HEK293 (cell line): ENCODE measurements at regions not wholly inside any gene's neighbourhood (a gene's known extent, or its start where the extent isn't known, plus 50 kb on each side); places are given as distances from the start of the nearest gene placed in this dataset.

Experiments
- CTCF ChIA-PET: fragments of 350-600 bp; formaldehyde crosslinking; extraction: SDS; loops from one replicate; lab custom pipeline; 2021; ENCODE audit warnings: antibody characterized with exemption; lab: Yijun Ruan, JAX
- POLR2A ChIA-PET: fragments of 300-600 bp; formaldehyde crosslinking; extraction: SDS; loops from one replicate; lab custom pipeline; 2020; ENCODE audit warnings: antibody characterized with exemption, inconsistent platforms; lab: Yijun Ruan, JAX
- H3K27ac ChIP-seq: fragments of 200-500 bp; sonication (Bioruptor generic); 2 replicates; pipeline ENCODE4 v1.5.1; 2014; ENCODE audit warnings: low read depth, low read length, control low read depth, inconsistent platforms; ENCODE audit errors: extremely low read depth
- H3K36me3 ChIP-seq, 2 experiments: fragments of 200-500 bp in 1 of 2; sonication (Bioruptor generic) in 1 of 2; 1 replicate in 1 of 2; 2 replicates in 1 of 2; pipeline ENCODE4 v1.5.1; 2014 to 2017; ENCODE audit warnings: inconsistent platforms in 2 of 2, low read length in 2 of 2; ENCODE audit not compliant: control insufficient read depth in 2 of 2, insufficient read depth in 1 of 2
- H3K4me1 ChIP-seq: fragments of 200-500 bp; sonication (Bioruptor generic); 2 replicates; pipeline ENCODE4 v1.5.1; 2014; ENCODE audit warnings: mild to moderate bottlenecking, low read length, inconsistent platforms; ENCODE audit not compliant: control insufficient read depth, insufficient read depth
- H3K4me3 ChIP-seq: 2 replicates; pipeline ENCODE4 v1.5.1; 2011; ENCODE audit warnings: low read depth, mild to moderate bottlenecking, control low read depth, low read length, moderate library complexity
- H3K9me3 ChIP-seq: fragments of 200-500 bp; sonication (Bioruptor generic); 2 replicates; pipeline ENCODE4 v1.5.1; 2014; ENCODE audit warnings: low read depth, low read length, inconsistent platforms; ENCODE audit not compliant: control insufficient read depth, insufficient read depth
- PRDM4 ChIP-seq: fragments of 450-650 bp; formaldehyde crosslinking; IDR thresholded peaks from 2 replicates; pipeline ENCODE4 v1.5.1; 2017; ENCODE audit warnings: missing biosample characterization, missing genetic modification characterization
- REST ChIP-seq: fragments of 450-650 bp; formaldehyde crosslinking; IDR thresholded peaks from 2 replicates; pipeline ENCODE4 v1.5.1; 2016; ENCODE audit warnings: missing biosample characterization, missing genetic modification characterization
- SETDB1 ChIP-seq: IDR thresholded peaks from one replicate; pipeline ENCODE4 v1.6.1; 2017; ENCODE audit warnings: mild to moderate bottlenecking, low read length, moderate library complexity, mixed read lengths; ENCODE audit not compliant: insufficient read length
- YY2 ChIP-seq: fragments of 450-650 bp; formaldehyde crosslinking; IDR thresholded peaks from 2 replicates; pipeline ENCODE4 v1.5.1; 2016; ENCODE audit warnings: missing biosample characterization, missing genetic modification characterization
- ZBTB10 ChIP-seq: fragments of 450-650 bp; formaldehyde crosslinking; IDR thresholded peaks from 2 replicates; pipeline ENCODE4 v1.5.1; 2016; ENCODE audit warnings: missing biosample characterization, missing genetic modification characterization
- ZBTB7A ChIP-seq: fragments of 450-650 bp; formaldehyde crosslinking; IDR thresholded peaks from 2 replicates; pipeline ENCODE4 v1.5.1; 2016; ENCODE audit warnings: low read depth, missing biosample characterization, missing genetic modification characterization
- ZNF114 ChIP-seq: fragments of 450-650 bp; formaldehyde crosslinking; IDR thresholded peaks from 2 replicates; pipeline ENCODE4 v1.5.0; 2017; ENCODE audit warnings: missing biosample characterization, missing genetic modification characterization
- ZNF133 ChIP-seq: fragments of 450-650 bp; formaldehyde crosslinking; IDR thresholded peaks from 2 replicates; pipeline ENCODE4 v1.5.1; 2016; ENCODE audit warnings: missing biosample characterization, missing genetic modification characterization
- ZNF239 ChIP-seq: fragments of 450-650 bp; formaldehyde crosslinking; IDR thresholded peaks from 2 replicates; pipeline ENCODE4 v1.5.1; 2016; ENCODE audit warnings: missing biosample characterization, missing genetic modification characterization
- ZNF280D ChIP-seq: fragments of 450-650 bp; formaldehyde crosslinking; IDR thresholded peaks from 2 replicates; pipeline ENCODE4 v1.5.1; 2016; ENCODE audit warnings: missing biosample characterization, missing genetic modification characterization
- ZNF335 ChIP-seq: fragments of 450-650 bp; formaldehyde crosslinking; conservative IDR thresholded peaks from 2 replicates; pipeline ENCODE4 v1.5.1; 2016; ENCODE audit warnings: missing biosample characterization, missing genetic modification characterization
- ZNF449 ChIP-seq: fragments of 450-650 bp; formaldehyde crosslinking; IDR thresholded peaks from 2 replicates; pipeline ENCODE4 v1.5.1; 2017; ENCODE audit warnings: missing biosample characterization, mild to moderate bottlenecking, missing genetic modification characterization, moderate library complexity
- ZNF48 ChIP-seq: fragments of 450-650 bp; formaldehyde crosslinking; IDR thresholded peaks from 2 replicates; pipeline ENCODE4 v1.5.1; 2016; ENCODE audit warnings: missing biosample characterization, missing genetic modification characterization
- ZNF501 ChIP-seq: fragments of 450-650 bp; formaldehyde crosslinking; IDR thresholded peaks from 2 replicates; pipeline ENCODE4 v1.5.1; 2016; ENCODE audit warnings: missing biosample characterization, missing genetic modification characterization
- ZNF513 ChIP-seq: fragments of 450-650 bp; IDR thresholded peaks from 2 replicates; pipeline ENCODE4 v1.5.1; 2018; ENCODE audit warnings: missing biosample characterization, missing genetic modification characterization
- ZNF544 ChIP-seq: fragments of 450-650 bp; formaldehyde crosslinking; IDR thresholded peaks from 2 replicates; pipeline ENCODE4 v1.5.0; 2017; ENCODE audit warnings: missing biosample characterization, missing genetic modification characterization
- ZSCAN4 ChIP-seq: fragments of 450-650 bp; formaldehyde crosslinking; IDR thresholded peaks from 2 replicates; pipeline ENCODE4 v1.5.1; 2017; ENCODE audit warnings: missing biosample characterization, missing genetic modification characterization

GRCh38 chr9:84442712-84443111 is 102.2 kb upstream of the SLC28A3 start:
- ChIA-PET POLR2A (interaction anchor here (0.6 kb wide), 1 partner anchor 24 kb away, joined by 3 read pairs; no protein-coding TSS in a partner anchor), CTCF (interaction anchor here (0.6 kb wide), 1 partner anchor 890 kb away, joined by 3 read pairs; no protein-coding TSS in a partner anchor)
- TF ChIP-seq ZBTB10 (no peak), ZNF513 (no peak), ZNF133 (tag by site-specific recombination) (no peak), ZNF280D (tag by site-specific recombination) (no peak), SETDB1 (no peak), ZNF544 (tag by site-specific recombination) (no peak), REST (no peak), ZNF48 (tag by site-specific recombination) (no peak), ZNF335 (tag by site-specific recombination) (no peak), ZBTB7A (tag by site-specific recombination) (no peak), ZNF449 (tag by site-specific recombination) (no peak), PRDM4 (tag by site-specific recombination) (no peak), ZNF239 (tag by site-specific recombination) (no peak), ZNF501 (tag by site-specific recombination) (no peak), YY2 (no peak), ZNF114 (tag by site-specific recombination) (no peak), ZSCAN4 (tag by site-specific recombination) (no peak)
- no peaks in the 10 kb centered on the region for H3K4me1 ChIP-seq
- no peak overlapping the region for H3K27ac ChIP-seq
- H3K36me3 ChIP-seq = no peaks in the 10 kb centered on the region
- no peak overlapping the region for H3K4me3 ChIP-seq
- H3K9me3 ChIP-seq = no peaks in the 10 kb centered on the region
